RWPE2 (cell line): ENCODE measurements at regions not wholly inside any gene's neighbourhood (a gene's known extent, or its start where the extent isn't known, plus 50 kb on each side); places are given as distances from the start of the nearest gene placed in this dataset.
"Not testable (repeated sequence)": the region's sequence is repeated elsewhere in the genome, so short reads cannot be mapped to it uniquely, and the experiment has no call there.

ENCODE experiments used
- ATAC-seq: fragments of 200-7000 bp; cut with Tn5 transposase; 3 replicates; pipeline ENCODE4 v1.9.1; 2021; ENCODE audit warnings: low read depth
- DNase-seq: peaks from one replicate; pipeline ENCODE4 v3.0.0-alpha.2; 2020; ENCODE audit warnings: low spot score
- H3K27ac ChIP-seq: fragments of 450-650 bp; 2 replicates; pipeline ENCODE4 v1.5.1; 2017; ENCODE audit warnings: mild to moderate bottlenecking; ENCODE audit not compliant: poor library complexity, severe bottlenecking
- H3K27me3 ChIP-seq: fragments of 250-450 bp; sonication (Bioruptor Pico); 2 replicates; pipeline ENCODE4 v1.5.1; 2021; ENCODE audit warnings: mild to moderate bottlenecking, moderate library complexity; ENCODE audit not compliant: insufficient read depth, poor library complexity, severe bottlenecking
- H3K36me3 ChIP-seq: fragments of 250-450 bp; sonication (Bioruptor Pico); 2 replicates; pipeline ENCODE4 v1.5.1; 2020; ENCODE audit warnings: low read depth, mild to moderate bottlenecking, moderate library complexity
- H3K4me1 ChIP-seq: fragments of 250-450 bp; sonication (Bioruptor Pico); 2 replicates; pipeline ENCODE4 v1.5.1; 2021; ENCODE audit warnings: mild to moderate bottlenecking, moderate library complexity; ENCODE audit not compliant: insufficient read depth, poor library complexity, severe bottlenecking
- H3K4me3 ChIP-seq: fragments of 250-450 bp; sonication (Bioruptor Pico); 2 replicates; pipeline ENCODE4 v1.5.1; 2021; ENCODE audit warnings: mild to moderate bottlenecking, moderate library complexity; ENCODE audit not compliant: severe bottlenecking
- H3K9me3 ChIP-seq: fragments of 250-450 bp; sonication (Bioruptor Pico); 2 replicates; pipeline ENCODE4 v1.5.1; 2021; ENCODE audit warnings: mild to moderate bottlenecking, moderate library complexity; ENCODE audit not compliant: severe bottlenecking
- TF ChIP-seq, protein P1 (sequence below): fragments of 450-650 bp; IDR thresholded peaks from one replicate; pipeline ENCODE4 v1.5.1; 2017; ENCODE audit warnings: mild to moderate bottlenecking, moderate library complexity; ENCODE audit not compliant: poor library complexity, severe bottlenecking

GRCh38 chr5:12093586-12093985 is 189.3 kb upstream of the CTNND2 start:
- H3K27ac ChIP-seq = no peak overlapping the region
- H3K36me3 ChIP-seq = no peaks in the 10 kb centered on the region
- no peaks in the 10 kb centered on the region for H3K27me3 ChIP-seq
- H3K4me1 ChIP-seq = no peaks in the 10 kb centered on the region
- ATAC-seq (no peak), DNase-seq (no peak)
- no peak overlapping the region for H3K4me3 ChIP-seq
- H3K9me3 ChIP-seq = no peaks in the 10 kb centered on the region
- TF ChIP-seq, protein P1, sequence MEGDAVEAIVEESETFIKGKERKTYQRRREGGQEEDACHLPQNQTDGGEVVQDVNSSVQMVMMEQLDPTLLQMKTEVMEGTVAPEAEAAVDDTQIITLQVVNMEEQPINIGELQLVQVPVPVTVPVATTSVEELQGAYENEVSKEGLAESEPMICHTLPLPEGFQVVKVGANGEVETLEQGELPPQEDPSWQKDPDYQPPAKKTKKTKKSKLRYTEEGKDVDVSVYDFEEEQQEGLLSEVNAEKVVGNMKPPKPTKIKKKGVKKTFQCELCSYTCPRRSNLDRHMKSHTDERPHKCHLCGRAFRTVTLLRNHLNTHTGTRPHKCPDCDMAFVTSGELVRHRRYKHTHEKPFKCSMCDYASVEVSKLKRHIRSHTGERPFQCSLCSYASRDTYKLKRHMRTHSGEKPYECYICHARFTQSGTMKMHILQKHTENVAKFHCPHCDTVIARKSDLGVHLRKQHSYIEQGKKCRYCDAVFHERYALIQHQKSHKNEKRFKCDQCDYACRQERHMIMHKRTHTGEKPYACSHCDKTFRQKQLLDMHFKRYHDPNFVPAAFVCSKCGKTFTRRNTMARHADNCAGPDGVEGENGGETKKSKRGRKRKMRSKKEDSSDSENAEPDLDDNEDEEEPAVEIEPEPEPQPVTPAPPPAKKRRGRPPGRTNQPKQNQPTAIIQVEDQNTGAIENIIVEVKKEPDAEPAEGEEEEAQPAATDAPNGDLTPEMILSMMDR = no peak

DNA sequence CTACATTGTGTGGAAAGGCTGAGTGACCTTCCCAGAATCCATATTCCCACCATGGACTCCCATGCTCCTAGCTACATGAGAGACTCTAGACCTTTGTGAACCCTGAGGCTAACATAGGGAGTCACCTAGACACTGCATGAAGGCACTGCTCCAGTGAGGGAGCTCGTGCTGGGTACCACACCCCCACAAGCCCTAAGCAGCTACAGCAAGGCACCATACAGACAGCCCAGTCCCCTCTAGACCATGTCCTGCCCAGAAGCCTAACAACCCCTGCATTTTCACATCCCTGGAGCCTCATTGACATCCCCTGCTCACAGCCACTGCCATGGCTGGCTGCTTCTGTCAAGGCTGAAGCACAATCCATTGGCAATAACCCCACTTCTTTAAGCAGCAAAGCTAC is 176.5 kb upstream of the CTNND2 start:
- ATAC-seq (no peak), DNase-seq (no peak)
- no peak overlapping the region for H3K27ac ChIP-seq
- TF ChIP-seq, protein P1 = no peak
- H3K4me1 ChIP-seq = no peaks in the 10 kb centered on the region
- no peaks in the 10 kb centered on the region for H3K9me3 ChIP-seq
- H3K36me3 ChIP-seq = no peaks in the 10 kb centered on the region
- no peaks in the 10 kb centered on the region for H3K27me3 ChIP-seq
- no peak overlapping the region for H3K4me3 ChIP-seq

GRCh38 chr5:12078286-12078685 is 174.0 kb upstream of the CTNND2 start:
- not testable (repeated sequence) for H3K4me3 ChIP-seq, H3K27me3 ChIP-seq, H3K4me1 ChIP-seq, H3K36me3 ChIP-seq, H3K9me3 ChIP-seq, DNase-seq, H3K27ac ChIP-seq, ATAC-seq

GRCh38 chr5:12073426-12073825 is 169.2 kb upstream of the CTNND2 start:
- no peaks in the 10 kb centered on the region for H3K4me1 ChIP-seq

GRCh38 chr5:12072441-12072840 is 168.2 kb upstream of the CTNND2 start:
- no peak for DNase-seq
- Histone ChIP-seq H3K36me3 (no peaks in the 10 kb centered on the region), H3K9me3 (no peaks in the 10 kb centered on the region), H3K4me3 (no peak overlapping the region), H3K27me3 (no peaks in the 10 kb centered on the region), H3K27ac (no peak overlapping the region), H3K4me1 (no peaks in the 10 kb centered on the region)
- no peak for ATAC-seq
- TF ChIP-seq, protein P1 = no peak

More at GRCh38 chr5:12073426-12073825, 169.2 kb upstream of the CTNND2 start:
- DNase-seq = no peak
- TF ChIP-seq, protein P1 = no peak
- Histone ChIP-seq H3K36me3 (no peaks in the 10 kb centered on the region), H3K4me3 (no peak overlapping the region), H3K27me3 (no peaks in the 10 kb centered on the region), H3K27ac (no peak overlapping the region), H3K9me3 (no peaks in the 10 kb centered on the region)
- no peak for ATAC-seq
